ENCODE measurements at regions not wholly inside any gene's neighbourhood (a gene's known extent, or its start where the extent isn't known, plus 50 kb on each side); places are given as distances from the start of the nearest gene placed in this dataset.

- TF ChIP-seq POLR2AphosphoS5 (IDR thresholded peaks at IDR 0.05; ENCODE audit: low read depth, low read length) = no peak
- TF ChIP-seq TAF1 (IDR thresholded peaks at IDR 0.05; ENCODE audit: borderline replicate concordance, insufficient read depth, low read length) = peak; percentile 35; the same call in 1 of the 2 replicates
- no peak; a peak in 1 of 4 replicates for TF ChIP-seq REST (IDR thresholded peaks at IDR 0.05; ENCODE audit: insufficient read depth in 1 of 2, low read depth in 2 of 2, low read length in 2 of 2)
- TF ChIP-seq SIN3A (IDR thresholded peaks at IDR 0.05; ENCODE audit: borderline replicate concordance, insufficient read depth, low read length) = 0 out of 2 replicates have a peak, but pooled peaks have one; percentile 5
- TF ChIP-seq FOXP2 (optimal IDR thresholded peaks at IDR 0.05; ENCODE audit: borderline replicate concordance, extremely low read depth, extremely low read length, insufficient read depth) = no peak
Measured at GRCh38 chr3:177589911-177590381, 392.7 kb upstream of the TBL1XR1 start.

GRCh38 chr3:177590826-177591225, 393.5 kb upstream of the TBL1XR1 start:
- TF ChIP-seq SIN3A (IDR thresholded peaks at IDR 0.05; ENCODE audit: borderline replicate concordance, insufficient read depth, low read length) (no peak), FOXP2 (optimal IDR thresholded peaks at IDR 0.05; ENCODE audit: borderline replicate concordance, extremely low read depth, extremely low read length, insufficient read depth) (no peak), POLR2AphosphoS5 (IDR thresholded peaks at IDR 0.05; ENCODE audit: low read depth, low read length) (no peak), TAF1 (IDR thresholded peaks at IDR 0.05; ENCODE audit: borderline replicate concordance, insufficient read depth, low read length) (no peak), REST (IDR thresholded peaks at IDR 0.05; ENCODE audit: insufficient read depth in 1 of 2, low read depth in 2 of 2, low read length in 2 of 2) (no peak)

- TF ChIP-seq SIN3A (IDR thresholded peaks at IDR 0.05; ENCODE audit: borderline replicate concordance, insufficient read depth, low read length) = no peak
- TF ChIP-seq POLR2AphosphoS5 (IDR thresholded peaks at IDR 0.05; ENCODE audit: low read depth, low read length) = no peak
- no peak for TF ChIP-seq FOXP2 (optimal IDR thresholded peaks at IDR 0.05; ENCODE audit: borderline replicate concordance, extremely low read depth, extremely low read length, insufficient read depth)
- no peak for TF ChIP-seq REST (IDR thresholded peaks at IDR 0.05; ENCODE audit: insufficient read depth in 1 of 2, low read depth in 2 of 2, low read length in 2 of 2)
- no peak for TF ChIP-seq TAF1 (IDR thresholded peaks at IDR 0.05; ENCODE audit: borderline replicate concordance, insufficient read depth, low read length)
Measured at GRCh38 chr3:177591379-177591778, 394.1 kb upstream of the TBL1XR1 start.

GRCh38 chr3:177594096-177594495, 396.8 kb upstream of the TBL1XR1 start:
- TF ChIP-seq TAF1 (IDR thresholded peaks at IDR 0.05; ENCODE audit: borderline replicate concordance, insufficient read depth, low read length) (no peak), REST (IDR thresholded peaks at IDR 0.05; ENCODE audit: insufficient read depth in 1 of 2, low read depth in 2 of 2, low read length in 2 of 2) (no peak), POLR2AphosphoS5 (IDR thresholded peaks at IDR 0.05; ENCODE audit: low read depth, low read length) (no peak), FOXP2 (optimal IDR thresholded peaks at IDR 0.05; ENCODE audit: borderline replicate concordance, extremely low read depth, extremely low read length, insufficient read depth) (no peak), SIN3A (IDR thresholded peaks at IDR 0.05; ENCODE audit: borderline replicate concordance, insufficient read depth, low read length) (no peak)
